Transverse colon (tissue), 4 donors: ENCODE measurements at regions not wholly inside any gene's neighbourhood (a gene's known extent, or its start where the extent isn't known, plus 50 kb on each side); places are given as distances from the start of the nearest gene placed in this dataset.

Experiments used
- DNase-seq: peaks from one replicate; pipeline ENCODE4 v3.0.0-alpha.2; 2019
- H3K27ac ChIP-seq, 4 donors: fragments of 200-600 bp; sonication (generic); 2 replicates each; pipeline ENCODE4 v1.5.1; 2016 to 2018; ENCODE audit warnings: inconsistent platforms in 4 of 4
- H3K27me3 ChIP-seq: fragments of 200-600 bp; sonication (generic); 2 replicates; pipeline ENCODE4 v1.5.1; 2017; ENCODE audit warnings: inconsistent platforms
- H3K36me3 ChIP-seq, 4 donors: fragments of 200-600 bp; sonication (generic); 2 replicates each; pipeline ENCODE4 v1.5.1; 2017 to 2019; ENCODE audit warnings: inconsistent platforms in 4 of 4
- H3K4me1 ChIP-seq, 4 donors: fragments of 200-600 bp; sonication (generic); 2 replicates each; pipeline ENCODE4 v1.5.1; 2017 to 2020; ENCODE audit warnings: inconsistent platforms in 4 of 4
- H3K4me3 ChIP-seq, 4 donors: fragments of 200-600 bp; sonication (generic); 1 replicate in 1 of 4; 2 replicates in 3 of 4; pipeline versions ENCODE4 v1.5.1 to v1.6.1; 2017 to 2019; ENCODE audit warnings: inconsistent platforms in 4 of 4
- H3K9me3 ChIP-seq, 2 donors: fragments of 200-600 bp; sonication (generic); 2 replicates each; pipeline ENCODE4 v1.5.1; 2017 to 2019; ENCODE audit warnings: inconsistent platforms in 2 of 2
- CTCF ChIP-seq, 5 experiments: fragments of 200-600 bp in 3 of 5; fragments of 450-650 bp in 2 of 5; sonication (generic) in 3 of 5; IDR thresholded peaks; 1 replicate in 2 of 5; 2 replicates in 3 of 5; pipeline ENCODE4 v1.5.1; 2016 to 2017; ENCODE audit warnings: antibody characterized with exemption in 5 of 5, inconsistent platforms in 3 of 5, mild to moderate bottlenecking in 2 of 5, moderate library complexity in 1 of 5
- EP300 ChIP-seq: sonication (generic); formaldehyde crosslinking; IDR thresholded peaks from one replicate; pipeline ENCODE4 v1.6.1; 2017; ENCODE audit warnings: antibody characterized with exemption, low read depth
- POLR2A ChIP-seq: fragments of 450-650 bp; IDR thresholded peaks from one replicate; pipeline ENCODE4 v1.6.1; 2016; ENCODE audit warnings: antibody characterized with exemption, mild to moderate bottlenecking, moderate library complexity
- POLR2AphosphoS5 ChIP-seq, 3 donors: sonication (generic); formaldehyde crosslinking; IDR thresholded peaks; one replicate each; pipeline ENCODE4 v1.6.1; 2016; ENCODE audit warnings: antibody characterized with exemption in 3 of 3
- WGBS, 2 donors: methylation state at CpG; one replicate each; pipeline ENCODE4 v1.1.5; 2018; ENCODE audit warnings: low coverage in 1 of 2; 5-methylcytosine and 5-hydroxymethylcytosine counted together
- in situ Hi-C, 4 donors: fragments of 200-750 bp; cut with MboI; loops; one replicate each; pipeline versions ENCODE4 v1.15.0 to v1.15.1; 2017; ENCODE audit warnings: low sequenced_read_pairs in 3 of 4, low pct_ligation_motif_present in 1 of 4, low pct_unique_long_range_greater_than_20kb in 1 of 4
- intact Hi-C: fragments of 100-400 bp; cut with DNase I; formaldehyde crosslinking; loops from one replicate; pipeline ENCODE4 v1.15.1; 2023; ENCODE audit warnings: low total_unique reads

- H3K36me3 ChIP-seq = no peaks in the 10 kb centered on the region
- H3K27me3 ChIP-seq = no peaks in the 10 kb centered on the region
- H3K4me3 ChIP-seq = no peak overlapping the region
- in situ Hi-C loops = no loop called here
- H3K4me1 ChIP-seq = no peaks in the 10 kb centered on the region
- H3K27ac ChIP-seq = no peak overlapping the region
- DNase-seq = no peak
- TF ChIP-seq EP300 = no peak
- no peak for TF ChIP-seq POLR2AphosphoS5 (IDR thresholded peaks at IDR 0.05)
- TF ChIP-seq POLR2A = no peak
- no peak for TF ChIP-seq CTCF (IDR thresholded peaks at IDR 0.05)
- H3K9me3 ChIP-seq = no peaks in the 10 kb centered on the region
- intact Hi-C loops = no loop called here
- 82 to 84% methylated on average over 19 to 20 of the region's 20 CpGs for WGBS, 2 donors
Measured at GRCh38 chr15:46918462-46919140, 798.7 kb upstream of the SEMA6D start.

GRCh38 chr15:46921891-46922290 lies 795.4 kb upstream of the SEMA6D start:
- Histone ChIP-seq H3K9me3 (no peaks in the 10 kb centered on the region), H3K27ac (no peak overlapping the region), H3K4me1 (no peaks in the 10 kb centered on the region), H3K27me3 (no peaks in the 10 kb centered on the region), H3K36me3 (no peaks in the 10 kb centered on the region), H3K4me3 (no peak overlapping the region)
- intact Hi-C loops (no loop called here), in situ Hi-C loops (no loop called here)
- WGBS, 2 donors = 54 to 73% methylated on average over 3 of the region's 3 CpGs
- DNase-seq = no peak
- TF ChIP-seq POLR2AphosphoS5 (IDR thresholded peaks at IDR 0.05) (no peak), POLR2A (no peak)

- Histone ChIP-seq H3K9me3 (no peaks in the 10 kb centered on the region), H3K27ac (no peak overlapping the region), H3K4me1 (no peaks in the 10 kb centered on the region), H3K4me3 (no peak overlapping the region), H3K27me3 (no peaks in the 10 kb centered on the region), H3K36me3 (no peaks in the 10 kb centered on the region)
- TF ChIP-seq EP300 (no peak), POLR2AphosphoS5 (IDR thresholded peaks at IDR 0.05) (no peak), CTCF (IDR thresholded peaks at IDR 0.05) (no peak), POLR2A (no peak)
- no peak for DNase-seq
- intact Hi-C loops = no loop called here
- in situ Hi-C loops = no loop called here
Measured at GRCh38 chr15:46930426-46930825, 786.9 kb upstream of the SEMA6D start.

- intact Hi-C loops (no loop called here), in situ Hi-C loops (no loop called here)
- H3K27ac ChIP-seq = no peak overlapping the region
- H3K4me1 ChIP-seq = no peaks in the 10 kb centered on the region
- H3K27me3 ChIP-seq = no peaks in the 10 kb centered on the region
- DNase-seq = no peak
- TF ChIP-seq CTCF (IDR thresholded peaks at IDR 0.05) (no peak), POLR2A (no peak), EP300 (no peak), POLR2AphosphoS5 (IDR thresholded peaks at IDR 0.05) (no peak)
- 80 to 85% methylated on average over 4 of the region's 4 CpGs for WGBS, 2 donors
- no peaks in the 10 kb centered on the region for H3K36me3 ChIP-seq
- H3K4me3 ChIP-seq = no peak overlapping the region
- no peaks in the 10 kb centered on the region for H3K9me3 ChIP-seq
Measured at GRCh38 chr15:46933332-46933731, 784.0 kb upstream of the SEMA6D start.

GRCh38 chr15:46934851-46935250 lies 782.5 kb upstream of the SEMA6D start:
- 77 to 85% methylated on average over 2 of the region's 2 CpGs for WGBS, 2 donors
- no peak overlapping the region for H3K27ac ChIP-seq
- no peak for DNase-seq
- no peak for TF ChIP-seq CTCF (IDR thresholded peaks at IDR 0.05)
- TF ChIP-seq POLR2A = no peak
- TF ChIP-seq EP300 = no peak
- in situ Hi-C loops = no loop called here
- H3K27me3 ChIP-seq = no peaks in the 10 kb centered on the region
- intact Hi-C loops = no loop called here
- H3K36me3 ChIP-seq = no peaks in the 10 kb centered on the region
- H3K4me3 ChIP-seq = no peak overlapping the region
- H3K9me3 ChIP-seq = no peaks in the 10 kb centered on the region
- H3K4me1 ChIP-seq = no peaks in the 10 kb centered on the region
